Liver (tissue), 3 donors: ENCODE measurements at regions not wholly inside any gene's neighbourhood (a gene's known extent, or its start where the extent isn't known, plus 50 kb on each side); places are given as distances from the start of the nearest gene placed in this dataset.

Source experiments
- CTCF ChIP-seq: fragments of 150-350 bp; IDR thresholded peaks from 2 replicates; pipeline ENCODE4 v1.5.1; 2017; ENCODE audit warnings: improper control_type of control experiment, low read depth, low read length; ENCODE audit not compliant: missing input control
- EGR1 ChIP-seq, 2 donors: IDR thresholded peaks; 2 replicates each; pipeline ENCODE4 v1.6.1; 2016 to 2018; ENCODE audit warnings: antibody characterized with exemption in 2 of 2, low read depth in 2 of 2
- FOXA1 ChIP-seq: IDR thresholded peaks from 2 replicates; pipeline ENCODE4 v1.6.1; 2016; ENCODE audit warnings: antibody characterized with exemption
- MAX ChIP-seq: IDR thresholded peaks from 2 replicates; pipeline ENCODE4 v1.6.1; 2016; ENCODE audit warnings: antibody characterized with exemption
- RAD21 ChIP-seq, 2 donors: IDR thresholded peaks; 2 replicates each; pipeline ENCODE4 v1.6.1; 2016; ENCODE audit warnings: antibody characterized with exemption in 2 of 2, mild to moderate bottlenecking in 2 of 2
- REST ChIP-seq: IDR thresholded peaks from 2 replicates; pipeline ENCODE4 v1.6.1; 2016; ENCODE audit warnings: antibody characterized with exemption, mild to moderate bottlenecking
- RXRA ChIP-seq, 2 donors: IDR thresholded peaks; 2 replicates each; pipeline ENCODE4 v1.6.1; 2017 to 2018; ENCODE audit warnings: antibody characterized with exemption in 2 of 2, mild to moderate bottlenecking in 1 of 2
- SP1 ChIP-seq: IDR thresholded peaks from 2 replicates; pipeline ENCODE4 v1.6.1; 2018; ENCODE audit warnings: antibody characterized with exemption, mild to moderate bottlenecking
- TAF1 ChIP-seq: conservative IDR thresholded peaks from 2 replicates; pipeline ENCODE4 v1.6.1; 2016; ENCODE audit warnings: antibody characterized with exemption, mild to moderate bottlenecking
- ZBTB33 ChIP-seq: IDR thresholded peaks from 2 replicates; pipeline ENCODE4 v1.6.1; 2016; ENCODE audit warnings: antibody characterized with exemption
- donor health status: healthy.
- donor health status: healthy.

GRCh38 chr16:26334218-26335111 lies 642.7 kb downstream of the HS3ST4 start:
- TF ChIP-seq CTCF (no peak), SP1 (no peak), ZBTB33 (no peak), RAD21 (IDR thresholded peaks at IDR 0.05) (peak in 1 of 2 donors; percentile 15), FOXA1 (peak; percentile 49), MAX (no peak), REST (no peak), TAF1 (no peak), EGR1 (IDR thresholded peaks at IDR 0.05; ENCODE audit: low read depth in 2 of 2) (peak in 1 of 2 donors; percentile 17), RXRA (IDR thresholded peaks at IDR 0.05) (peak in 1 of 2 donors; percentile 52)
